ENCODE measurements at regions not wholly inside any gene's neighbourhood (a gene's known extent, or its start where the extent isn't known, plus 50 kb on each side); places are given as distances from the start of the nearest gene placed in this dataset.

GRCh38 chr9:38229504-38230155 is 160.6 kb upstream of the SHB start:
- no peak for DNase-seq (ENCODE audit: low read depth in 4 of 4, low spot score in 1 of 4)

- no peak for DNase-seq (ENCODE audit: low read depth in 4 of 4, low spot score in 1 of 4)
Observed at GRCh38 chr9:38229104-38229500, 160.1 kb upstream of the SHB start.

GRCh38 chr9:38228331-38229103 is 159.5 kb upstream of the SHB start:
- DNase-seq (ENCODE audit: low read depth in 4 of 4, low spot score in 1 of 4), result no peak

GRCh38 chr9:38227656-38228055 is 158.6 kb upstream of the SHB start:
- no peak for DNase-seq (ENCODE audit: low read depth in 4 of 4, low spot score in 1 of 4)

DNA sequence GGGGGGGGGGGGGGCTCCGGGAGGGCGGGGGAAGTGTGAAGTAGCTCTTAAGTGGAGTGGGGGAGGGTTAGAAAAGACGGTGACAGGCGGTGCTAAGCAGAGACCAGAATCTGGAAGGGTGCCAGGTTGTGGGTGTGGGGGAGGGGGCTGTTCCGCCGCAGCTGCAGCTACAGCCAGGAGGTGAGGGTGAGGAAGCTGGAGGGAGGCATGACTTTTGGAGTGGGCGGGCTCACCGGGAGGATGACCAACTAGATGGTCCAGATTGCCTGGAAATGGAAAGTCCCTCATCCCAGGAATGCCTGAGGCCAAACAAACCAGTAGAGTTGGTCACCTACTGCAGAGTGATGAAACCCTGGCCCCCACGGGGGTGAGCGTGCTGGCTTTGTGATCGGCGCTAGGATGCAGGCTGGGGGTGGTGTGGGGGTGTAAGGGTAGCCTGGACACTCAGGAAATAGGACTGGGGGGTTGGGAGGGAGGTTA is 158.1 kb upstream of the SHB start:
- DNase-seq (ENCODE audit: low read depth in 4 of 4, low spot score in 1 of 4), result peak in 3 of 4 experiments; percentile 21 to 58 (median 37)

DNA sequence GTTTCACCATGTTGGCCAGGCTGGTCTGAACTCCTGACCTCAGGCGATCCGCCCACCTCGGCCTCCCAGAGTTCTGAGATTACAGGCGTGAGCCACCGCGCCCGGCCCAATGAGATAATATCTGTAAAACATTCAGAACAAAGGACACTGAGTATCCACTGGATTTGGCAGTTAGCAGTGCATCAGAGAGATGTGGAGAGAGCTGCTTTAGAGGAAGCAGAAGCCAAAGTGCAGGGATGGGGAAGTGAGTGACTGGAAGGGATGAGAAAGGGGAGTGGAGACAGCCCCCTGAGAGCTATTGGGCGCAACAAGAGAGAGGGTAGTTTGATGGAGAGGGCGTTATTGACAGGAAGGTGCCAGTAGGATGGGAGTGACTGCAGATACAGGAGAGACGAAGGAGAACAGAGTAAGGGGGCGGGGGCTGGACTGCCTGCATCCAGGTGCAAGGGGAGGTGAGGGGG is 157.5 kb upstream of the SHB start:
- no peak for DNase-seq (ENCODE audit: low read depth in 4 of 4, low spot score in 1 of 4)

- DNase-seq (ENCODE audit: low read depth in 4 of 4, low spot score in 1 of 4), result no peak
Observed at GRCh38 chr9:38224941-38225340, 155.9 kb upstream of the SHB start.

- DNase-seq (ENCODE audit: low read depth in 4 of 4, low spot score in 1 of 4), result no peak
Observed at GRCh38 chr9:38216572-38216971, 147.5 kb upstream of the SHB start.

DNA sequence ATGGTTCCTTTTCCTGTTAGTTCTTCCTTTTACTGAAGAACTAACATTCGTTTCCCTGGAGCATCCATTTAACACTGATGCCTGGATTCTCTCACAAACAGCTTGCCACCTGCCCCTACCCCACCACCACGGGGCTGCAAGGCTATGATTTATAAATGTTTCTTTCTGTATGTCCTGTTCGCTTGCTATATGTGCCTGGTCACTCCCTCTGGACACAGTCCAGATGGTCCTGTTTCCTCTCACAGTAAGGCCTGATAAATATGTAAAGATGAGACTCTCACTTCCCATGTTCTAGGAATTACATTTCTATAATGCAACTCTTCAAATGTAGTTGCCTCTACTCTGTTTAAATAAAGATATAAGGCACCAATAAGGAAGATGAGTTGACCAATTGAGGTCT is 146.4 kb upstream of the SHB start:
- DNase-seq (ENCODE audit: low read depth in 4 of 4, low spot score in 1 of 4), result no peak

DNA sequence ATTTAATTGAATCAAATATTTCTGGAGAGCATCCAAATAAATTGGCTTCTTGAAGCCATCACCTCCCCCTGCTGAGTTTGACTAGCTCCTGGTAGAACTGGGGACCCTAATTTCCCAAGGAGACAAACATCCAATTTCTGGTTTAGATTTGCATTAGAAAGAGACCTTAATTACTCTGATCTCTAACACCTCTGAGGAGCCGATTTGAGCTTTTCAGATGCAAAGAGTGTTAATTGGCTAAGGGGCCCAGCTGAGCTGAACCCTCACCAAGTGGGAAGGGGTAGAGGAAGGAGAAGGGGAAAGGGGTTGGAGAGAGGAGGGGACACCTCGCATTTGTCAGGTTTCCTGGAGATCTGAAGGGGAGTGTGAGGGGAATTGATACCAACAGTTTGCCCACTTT is 145.4 kb upstream of the SHB start:
- DNase-seq (ENCODE audit: low read depth in 4 of 4, low spot score in 1 of 4), result no peak

- no peak for DNase-seq (ENCODE audit: low read depth in 4 of 4, low spot score in 1 of 4)
Observed at GRCh38 chr9:38213631-38214299, 144.7 kb upstream of the SHB start.

DNA sequence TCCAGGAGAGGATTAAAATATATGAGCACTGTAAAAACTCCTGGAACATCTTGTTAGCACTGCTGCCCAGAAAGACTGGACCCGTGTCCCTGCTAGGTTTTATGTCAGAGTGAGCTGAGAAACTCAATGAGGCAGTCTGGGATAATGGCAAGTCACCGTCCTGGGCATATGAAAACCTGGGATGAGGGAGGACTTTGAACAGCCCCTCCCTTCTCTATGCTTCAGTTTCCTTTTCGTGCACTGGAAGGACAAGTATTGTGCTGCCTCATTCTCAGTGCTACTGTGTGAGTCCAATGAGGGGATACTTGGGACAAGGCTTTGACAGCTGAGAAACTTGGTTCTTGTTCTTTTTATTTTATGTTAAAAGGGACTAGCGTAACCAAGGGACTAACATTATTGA is 143.0 kb upstream of the SHB start:
- no peak for DNase-seq (ENCODE audit: low read depth in 4 of 4, low spot score in 1 of 4)

DNA sequence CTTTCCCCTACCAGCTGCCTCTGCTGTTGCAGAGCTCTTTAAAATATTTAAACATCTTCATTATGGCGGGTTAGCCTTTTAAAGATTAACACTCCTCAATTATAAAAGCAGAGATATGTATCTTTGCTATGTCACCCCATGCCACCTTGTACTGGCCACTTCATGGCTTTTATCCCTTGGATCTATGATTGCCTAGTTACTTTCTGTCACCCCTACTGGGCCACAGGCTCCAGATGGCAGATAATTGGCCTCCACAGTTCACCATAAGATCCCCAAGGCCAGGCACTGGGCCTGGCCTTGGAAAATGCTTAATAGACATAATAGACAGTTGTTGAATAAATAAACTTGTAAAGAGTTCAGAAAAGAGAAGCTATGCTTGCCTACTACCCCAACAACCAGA is 142.0 kb upstream of the SHB start:
- no peak for DNase-seq (ENCODE audit: low read depth in 4 of 4, low spot score in 1 of 4)

GRCh38 chr9:38208206-38208901 is 139.3 kb upstream of the SHB start:
- DNase-seq (ENCODE audit: low read depth in 4 of 4, low spot score in 1 of 4), result no peak

GRCh38 chr9:38207247-38207778 is 138.3 kb upstream of the SHB start:
- DNase-seq (ENCODE audit: low read depth in 4 of 4, low spot score in 1 of 4), result no peak

DNA sequence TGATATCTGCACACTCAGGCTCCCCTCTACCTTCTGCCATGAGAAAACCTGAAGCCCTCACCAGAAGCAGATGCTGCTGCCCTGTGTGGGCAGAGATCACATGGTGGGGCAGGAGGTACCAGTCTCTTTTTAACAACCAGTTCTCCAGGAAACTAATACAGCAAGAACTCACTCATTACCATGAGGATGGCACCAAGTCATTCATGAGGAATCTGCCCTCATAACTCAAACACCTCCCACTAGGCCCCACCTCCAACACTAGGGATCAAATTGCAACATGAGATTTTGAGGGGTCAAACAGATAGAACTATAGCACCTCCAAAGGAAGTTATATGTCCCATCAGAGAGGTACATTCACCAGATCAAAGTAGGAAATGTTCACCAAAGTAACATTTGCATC is 136.3 kb upstream of the SHB start:
- no peak for DNase-seq (ENCODE audit: low read depth in 4 of 4, low spot score in 1 of 4)

DNA sequence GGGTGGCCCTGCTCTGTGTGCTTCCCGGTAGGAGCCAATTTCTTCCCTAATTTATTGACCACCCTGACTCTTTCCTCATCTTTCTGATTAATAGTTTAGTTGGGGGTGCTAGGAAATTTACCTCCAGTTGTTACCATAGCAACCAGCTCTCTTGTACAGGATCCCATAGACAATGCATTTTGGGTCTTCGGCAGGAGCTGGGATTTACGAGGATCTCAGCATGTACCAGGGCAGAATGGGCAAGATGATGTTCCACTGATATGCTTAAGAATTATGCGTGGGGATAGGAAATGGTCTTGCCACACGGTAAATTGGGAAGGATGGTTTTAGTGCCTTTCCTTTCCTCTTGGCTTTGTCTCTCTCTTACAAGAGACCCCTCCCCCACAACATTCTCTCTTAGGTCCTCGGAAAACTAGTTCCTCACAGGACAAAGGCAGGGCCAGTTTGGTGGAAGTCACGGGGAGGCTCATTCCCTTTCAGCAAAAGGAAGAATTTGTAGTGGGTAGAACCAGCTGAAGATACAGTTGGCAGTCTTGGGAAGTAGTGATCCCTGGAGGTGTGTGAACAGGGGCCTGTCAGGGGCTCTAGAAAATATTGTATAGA is 133.4 kb upstream of the SHB start:
- no peak for DNase-seq (ENCODE audit: low read depth in 4 of 4, low spot score in 1 of 4)

- no peak for DNase-seq (ENCODE audit: low read depth in 4 of 4, low spot score in 1 of 4)
Observed at GRCh38 chr9:38201844-38202243, 132.8 kb upstream of the SHB start.

- DNase-seq (ENCODE audit: low read depth in 4 of 4, low spot score in 1 of 4), result no peak
Observed at GRCh38 chr9:38200431-38200830, 131.4 kb upstream of the SHB start.

DNA sequence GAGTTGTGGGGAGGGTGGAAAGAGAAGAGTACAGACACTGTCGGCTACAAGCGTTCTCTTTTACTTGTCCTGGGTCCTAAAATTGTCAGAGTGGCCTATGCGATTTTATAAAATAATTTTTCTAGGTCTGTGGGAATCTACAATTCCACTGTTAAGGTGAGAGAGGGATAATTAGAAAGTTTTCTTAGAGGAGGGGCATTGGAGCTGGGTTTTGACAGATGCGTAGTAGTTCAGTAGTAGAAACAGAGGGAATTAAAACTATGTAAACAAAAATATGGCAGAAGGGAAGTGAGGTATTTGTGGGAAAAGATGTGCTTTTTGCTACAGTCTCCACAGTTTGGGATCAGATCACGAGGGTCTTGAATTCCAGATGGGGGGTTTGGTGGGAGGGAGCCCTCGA is 129.1 kb upstream of the SHB start:
- DNase-seq (ENCODE audit: low read depth in 4 of 4, low spot score in 1 of 4), result no peak

DNA sequence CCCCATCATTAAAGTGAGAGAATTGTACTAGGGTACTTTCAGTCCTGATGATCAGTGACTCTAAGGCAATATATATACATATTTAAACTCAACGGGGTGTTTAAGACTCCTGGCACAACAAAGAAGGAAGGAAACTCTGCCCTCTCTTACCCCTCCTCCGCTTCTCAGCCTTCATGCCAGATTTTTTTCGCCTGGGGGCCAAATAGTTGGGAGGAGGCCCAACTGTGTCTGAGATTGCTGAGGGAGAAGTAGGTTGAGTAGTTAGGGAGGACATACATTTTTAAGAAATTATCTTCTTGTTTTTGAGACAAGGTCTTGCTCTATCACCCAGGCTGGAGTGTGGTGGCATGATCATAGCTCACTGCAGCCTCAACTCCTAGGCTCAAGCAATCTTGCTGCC is 127.7 kb upstream of the SHB start:
- no peak for DNase-seq (ENCODE audit: low read depth in 4 of 4, low spot score in 1 of 4)

Data from stimulated activated CD4-positive, alpha-beta T cell treated with anti-CD3 and anti-CD28 coated beads, Interleukin-1b, Interleukin-23, amount 100 ng/mL, for 24 hours (primary cell).